Upper lobe of right lung (tissue), 1 donor: ENCODE measurements at regions not wholly inside any gene's neighbourhood (a gene's known extent, or its start where the extent isn't known, plus 50 kb on each side); places are given as distances from the start of the nearest gene placed in this dataset.

Experiments
- ATAC-seq: fragments of 200-7000 bp; cut with Tn5 transposase; one replicate; pipeline ENCODE4 v1.9.1; 2020; ENCODE audit warnings: mild to moderate bottlenecking, moderate library complexity
- DNase-seq: peaks from one replicate; pipeline ENCODE4 v3.0.0-alpha.2; 2020
- H3K27ac ChIP-seq: fragments of 200-600 bp; one replicate; pipeline ENCODE4 v1.8.0; 2022
- H3K27me3 ChIP-seq: fragments of 200-600 bp; one replicate; pipeline ENCODE4 v1.8.0; 2022; ENCODE audit warnings: mild to moderate bottlenecking
- H3K36me3 ChIP-seq: fragments of 200-600 bp; one replicate; pipeline ENCODE4 v1.8.0; 2022
- H3K4me1 ChIP-seq: fragments of 200-600 bp; one replicate; pipeline ENCODE4 v1.8.0; 2022
- H3K4me3 ChIP-seq: fragments of 200-600 bp; one replicate; pipeline ENCODE4 v1.8.0; 2022; ENCODE audit warnings: mild to moderate bottlenecking
- H3K9me3 ChIP-seq: fragments of 200-600 bp; one replicate; pipeline ENCODE4 v1.8.0; 2022
- CTCF ChIP-seq: fragments of 200-600 bp; IDR thresholded peaks from one replicate; pipeline ENCODE4 v1.8.0; 2022; ENCODE audit warnings: antibody characterized with exemption
- intact Hi-C: fragments of 100-400 bp; cut with DNase I; formaldehyde crosslinking; loops from one replicate; pipeline ENCODE4 v1.11.0; 2022
- donor health status: DM: no; HTN: yes; CAD: no; lungs with severe emphysema.

GRCh38 chr20:24875078-24875477 lies 74.0 kb upstream of the CST7 start:
- ATAC-seq (no peak), DNase-seq (peak; percentile 40)
- no peaks in the 10 kb centered on the region for H3K36me3 ChIP-seq

GRCh38 chr20:24877652-24878051 lies 71.4 kb upstream of the CST7 start:
- no peaks in the 10 kb centered on the region for H3K4me1 ChIP-seq
- no peak for DNase-seq
- H3K9me3 ChIP-seq = no peaks in the 10 kb centered on the region
- no peak for ATAC-seq
- H3K27ac ChIP-seq = no peak overlapping the region
- H3K27me3 ChIP-seq = no peaks in the 10 kb centered on the region
- no peak for TF ChIP-seq CTCF
- intact Hi-C loops = no loop called here
- H3K4me3 ChIP-seq = no peak overlapping the region
- no peaks in the 10 kb centered on the region for H3K36me3 ChIP-seq

More at GRCh38 chr20:24875078-24875477, 74.0 kb upstream of the CST7 start:
- Histone ChIP-seq H3K9me3 (no peaks in the 10 kb centered on the region), H3K27me3 (no peaks in the 10 kb centered on the region), H3K4me1 (no peaks in the 10 kb centered on the region), H3K27ac (no peak overlapping the region), H3K4me3 (no peak overlapping the region)
- TF ChIP-seq CTCF = no peak
- intact Hi-C loops = no loop called here

GRCh38 chr20:24878657-24879056 lies 70.4 kb upstream of the CST7 start:
- Histone ChIP-seq H3K4me1 (no peaks in the 10 kb centered on the region), H3K27ac (no peak overlapping the region), H3K4me3 (no peak overlapping the region), H3K9me3 (no peaks in the 10 kb centered on the region), H3K36me3 (no peaks in the 10 kb centered on the region), H3K27me3 (no peaks in the 10 kb centered on the region)
- intact Hi-C loops = no loop called here
- TF ChIP-seq CTCF = no peak
- DNase-seq = no peak
- ATAC-seq = no peak

GRCh38 chr20:24879875-24880274 lies 69.2 kb upstream of the CST7 start:
- Histone ChIP-seq H3K4me3 (no peak overlapping the region), H3K4me1 (no peaks in the 10 kb centered on the region), H3K9me3 (no peaks in the 10 kb centered on the region), H3K36me3 (no peaks in the 10 kb centered on the region), H3K27ac (no peak overlapping the region), H3K27me3 (no peaks in the 10 kb centered on the region)
- ATAC-seq = no peak
- no peak for DNase-seq
- no peak for TF ChIP-seq CTCF
- intact Hi-C loops = no loop called here

- no peaks in the 10 kb centered on the region for H3K27me3 ChIP-seq
- intact Hi-C loops = no loop called here
- H3K4me1 ChIP-seq = no peaks in the 10 kb centered on the region
- H3K27ac ChIP-seq = no peak overlapping the region
- TF ChIP-seq CTCF = no peak
- no peaks in the 10 kb centered on the region for H3K9me3 ChIP-seq
- H3K36me3 ChIP-seq = no peaks in the 10 kb centered on the region
- no peak for ATAC-seq
- no peak overlapping the region for H3K4me3 ChIP-seq
- DNase-seq = no peak
Observed at GRCh38 chr20:24880356-24880755, 68.7 kb upstream of the CST7 start.

GRCh38 chr20:24890286-24890685 lies 58.8 kb upstream of the CST7 start:
- Histone ChIP-seq H3K4me1 (no peaks in the 10 kb centered on the region), H3K9me3 (no peaks in the 10 kb centered on the region), H3K36me3 (no peaks in the 10 kb centered on the region), H3K27me3 (no peaks in the 10 kb centered on the region), H3K27ac (no peak overlapping the region), H3K4me3 (no peak overlapping the region)
- intact Hi-C loops = no loop called here
- no peak for DNase-seq
- ATAC-seq = no peak
- TF ChIP-seq CTCF = no peak
